HEK293T (cell line): ENCODE measurements at regions not wholly inside any gene's neighbourhood (a gene's known extent, or its start where the extent isn't known, plus 50 kb on each side); places are given as distances from the start of the nearest gene placed in this dataset.

ENCODE experiments used
- ARNT ChIP-seq: fragments of 450-650 bp; IDR thresholded peaks from 2 replicates; pipeline ENCODE4 v1.6.1; 2017; ENCODE audit warnings: mild to moderate bottlenecking
- BHLHE40 ChIP-seq: fragments of 450-650 bp; IDR thresholded peaks from 2 replicates; pipeline ENCODE4 v1.6.1; 2016; ENCODE audit warnings: mild to moderate bottlenecking, moderate library complexity, borderline replicate concordance
- CTBP1 ChIP-seq: fragments of 450-650 bp; IDR thresholded peaks from 2 replicates; pipeline ENCODE4 v1.6.1; 2016; ENCODE audit warnings: borderline replicate concordance
- ELF4 ChIP-seq: fragments of 450-650 bp; IDR thresholded peaks from 2 replicates; pipeline ENCODE4 v1.6.1; 2017; ENCODE audit warnings: antibody characterized with exemption
- FOXA1 ChIP-seq: fragments of 450-650 bp; IDR thresholded peaks from 2 replicates; pipeline ENCODE4 v1.6.1; 2016; ENCODE audit warnings: mild to moderate bottlenecking
- FOXM1 ChIP-seq: fragments of 450-650 bp; IDR thresholded peaks from 2 replicates; pipeline ENCODE4 v1.6.1; 2017; ENCODE audit warnings: mild to moderate bottlenecking, borderline replicate concordance
- NFRKB ChIP-seq: fragments of 450-650 bp; IDR thresholded peaks from 2 replicates; pipeline ENCODE4 v1.6.1; 2016; ENCODE audit warnings: mild to moderate bottlenecking, moderate library complexity
- PKNOX1 ChIP-seq: fragments of 450-650 bp; IDR thresholded peaks from 2 replicates; pipeline ENCODE4 v1.6.1; 2016
- SP1 ChIP-seq: fragments of 450-650 bp; IDR thresholded peaks from 2 replicates; pipeline ENCODE4 v1.6.1; 2017
- SUZ12 ChIP-seq: fragments of 450-650 bp; IDR thresholded peaks from 2 replicates; pipeline ENCODE4 v1.6.1; 2016; ENCODE audit warnings: mild to moderate bottlenecking
- TARDBP ChIP-seq: fragments of 450-650 bp; IDR thresholded peaks from 2 replicates; pipeline ENCODE4 v1.6.1; 2016

- TF ChIP-seq ELF4 (no peak), FOXA1 (no peak), SUZ12 (no peak), BHLHE40 (no peak), CTBP1 (no peak), ARNT (no peak), PKNOX1 (no peak), SP1 (no peak), FOXM1 (no peak), NFRKB (no peak), TARDBP (no peak)
Observed at GRCh38 chr1:103273106-103273505, 164.8 kb upstream of the COL11A1 start.
